Gastrocnemius medialis (tissue), 4 donors: ENCODE measurements at regions not wholly inside any gene's neighbourhood (a gene's known extent, or its start where the extent isn't known, plus 50 kb on each side); places are given as distances from the start of the nearest gene placed in this dataset.

Source experiments
- ATAC-seq, 2 donors: fragments of 150-250 bp; one replicate each; pipeline ENCODE4 v1.9.1; 2016
- DNase-seq, 2 donors: peaks; one replicate each; pipeline ENCODE4 v3.0.0-alpha.2; 2019
- H3K27ac ChIP-seq, 4 donors: fragments of 200-600 bp; sonication (generic); 1 replicate in 1 of 4; 2 replicates in 3 of 4; pipeline ENCODE4 v1.5.1; 2016 to 2018; ENCODE audit warnings: mild to moderate bottlenecking in 2 of 4, moderate library complexity in 1 of 4
- H3K27me3 ChIP-seq, 3 donors: fragments of 200-600 bp; sonication (generic) in 2 of 3; 1 replicate in 1 of 3; 2 replicates in 2 of 3; pipeline versions ENCODE4 v1.5.1 to v1.6.0; 2016 to 2019; ENCODE audit warnings: mild to moderate bottlenecking in 1 of 3, moderate library complexity in 1 of 3
- H3K36me3 ChIP-seq, 2 donors: fragments of 200-600 bp; sonication (generic) in 1 of 2; one replicate each; pipeline ENCODE4 v1.5.1; 2017 to 2018
- H3K4me1 ChIP-seq, 2 donors: fragments of 200-600 bp; sonication (generic) in 1 of 2; one replicate each; pipeline ENCODE4 v1.5.1; 2016 to 2017; ENCODE audit warnings: mild to moderate bottlenecking in 2 of 2
- H3K4me3 ChIP-seq, 4 donors: fragments of 200-600 bp; sonication (generic) in 3 of 4; 1 replicate in 1 of 4; 2 replicates in 3 of 4; pipeline ENCODE4 v1.5.1; 2016 to 2019; ENCODE audit warnings: mild to moderate bottlenecking in 2 of 4
- H3K9me3 ChIP-seq, 3 donors: fragments of 200-600 bp; sonication (generic) in 2 of 3; 1 replicate in 1 of 3; 2 replicates in 2 of 3; pipeline ENCODE4 v1.5.1; 2016 to 2019
- POLR2A ChIP-seq, 2 donors: fragments of 450-650 bp; IDR thresholded peaks; one replicate each; pipeline ENCODE4 v1.6.1; 2017; ENCODE audit warnings: antibody characterized with exemption in 2 of 2, mild to moderate bottlenecking in 2 of 2, moderate library complexity in 2 of 2
- in situ Hi-C, 4 donors: fragments of 200-750 bp; cut with MboI; loops; one replicate each; pipeline versions ENCODE4 v1.15.0 to v1.8.0; 2017; ENCODE audit warnings: low sequenced_read_pairs in 4 of 4
- intact Hi-C: fragments of 100-400 bp; cut with DNase I; formaldehyde crosslinking; loops from one replicate; pipeline ENCODE4 v1.15.1; 2023; ENCODE audit warnings: low total_unique reads
- TF ChIP-seq, protein P1 (sequence below), 5 experiments: fragments of 450-650 bp in 3 of 5; fragments of 200-600 bp in 2 of 5; sonication (generic) in 2 of 5; IDR thresholded peaks in 4 of 5; conservative IDR thresholded peaks in 1 of 5; 1 replicate in 4 of 5; 2 replicates in 1 of 5; pipeline ENCODE4 v1.5.1; 2016 to 2019; ENCODE audit warnings: antibody characterized with exemption in 5 of 5, mild to moderate bottlenecking in 3 of 5, moderate library complexity in 3 of 5

DNA sequence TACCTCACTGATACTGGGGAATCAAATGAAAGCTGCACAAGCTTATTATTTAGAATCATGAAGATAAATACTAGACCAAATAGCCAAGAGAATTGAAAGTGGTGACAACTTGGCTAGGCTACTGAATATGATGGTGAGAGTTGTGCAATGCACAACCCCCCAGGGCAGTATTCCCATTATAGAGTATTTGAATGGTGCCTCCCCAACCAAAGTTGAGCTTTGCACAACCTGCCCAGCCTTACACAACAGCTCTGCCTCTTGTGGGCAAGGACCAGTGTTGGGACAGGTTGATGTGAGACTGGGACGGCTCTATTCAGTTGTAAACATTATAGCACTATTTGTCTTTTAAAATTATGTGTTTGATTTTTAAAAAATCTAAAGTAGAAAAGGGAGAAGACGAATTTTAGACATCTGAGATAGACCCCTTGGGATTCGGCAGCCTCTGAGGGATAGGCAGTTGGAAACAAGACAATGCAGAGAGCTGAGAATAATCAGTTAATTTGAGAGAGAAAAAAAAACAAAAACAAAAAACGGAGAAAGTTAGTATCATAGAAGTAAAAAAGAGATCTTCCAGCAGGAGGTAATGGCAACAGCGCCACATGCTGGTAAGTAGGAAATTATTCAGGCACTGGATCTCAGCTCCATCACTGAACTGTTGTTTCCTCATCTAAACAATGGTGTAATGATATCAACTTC, 91.0 kb upstream of the KCNA3 start:
- no peak overlapping the region for H3K27ac ChIP-seq
- intact Hi-C loops (loop anchor here (1.0 to 5.0 kb wide), 2 partner anchors 135 to 148 kb away; no protein-coding TSS in a partner anchor), in situ Hi-C loops (loop anchor here in 2 of 4 donors (5.0 to 10.0 kb wide), 2 partner anchors 131 to 133 kb away; no protein-coding TSS in a partner anchor)
- H3K27me3 ChIP-seq, result peaks cover 0 to 2% (median 0%) of the 10 kb centered on the region in 3 donors
- no peak for ATAC-seq
- no peaks in the 10 kb centered on the region for H3K36me3 ChIP-seq
- no peaks in the 10 kb centered on the region for H3K4me1 ChIP-seq
- H3K4me3 ChIP-seq, result no peak overlapping the region
- DNase-seq, result no peak
- TF ChIP-seq, protein P1, sequence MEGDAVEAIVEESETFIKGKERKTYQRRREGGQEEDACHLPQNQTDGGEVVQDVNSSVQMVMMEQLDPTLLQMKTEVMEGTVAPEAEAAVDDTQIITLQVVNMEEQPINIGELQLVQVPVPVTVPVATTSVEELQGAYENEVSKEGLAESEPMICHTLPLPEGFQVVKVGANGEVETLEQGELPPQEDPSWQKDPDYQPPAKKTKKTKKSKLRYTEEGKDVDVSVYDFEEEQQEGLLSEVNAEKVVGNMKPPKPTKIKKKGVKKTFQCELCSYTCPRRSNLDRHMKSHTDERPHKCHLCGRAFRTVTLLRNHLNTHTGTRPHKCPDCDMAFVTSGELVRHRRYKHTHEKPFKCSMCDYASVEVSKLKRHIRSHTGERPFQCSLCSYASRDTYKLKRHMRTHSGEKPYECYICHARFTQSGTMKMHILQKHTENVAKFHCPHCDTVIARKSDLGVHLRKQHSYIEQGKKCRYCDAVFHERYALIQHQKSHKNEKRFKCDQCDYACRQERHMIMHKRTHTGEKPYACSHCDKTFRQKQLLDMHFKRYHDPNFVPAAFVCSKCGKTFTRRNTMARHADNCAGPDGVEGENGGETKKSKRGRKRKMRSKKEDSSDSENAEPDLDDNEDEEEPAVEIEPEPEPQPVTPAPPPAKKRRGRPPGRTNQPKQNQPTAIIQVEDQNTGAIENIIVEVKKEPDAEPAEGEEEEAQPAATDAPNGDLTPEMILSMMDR (IDR thresholded peaks at IDR 0.05 in 4 of 5, conservative IDR thresholded peaks at IDR 0.05 in 1 of 5), result peak in 4 of 5 experiments; percentile 34 to 68 (median 55)
- TF ChIP-seq POLR2A (IDR thresholded peaks at IDR 0.05), result no peak
- no peaks in the 10 kb centered on the region for H3K9me3 ChIP-seq

DNA sequence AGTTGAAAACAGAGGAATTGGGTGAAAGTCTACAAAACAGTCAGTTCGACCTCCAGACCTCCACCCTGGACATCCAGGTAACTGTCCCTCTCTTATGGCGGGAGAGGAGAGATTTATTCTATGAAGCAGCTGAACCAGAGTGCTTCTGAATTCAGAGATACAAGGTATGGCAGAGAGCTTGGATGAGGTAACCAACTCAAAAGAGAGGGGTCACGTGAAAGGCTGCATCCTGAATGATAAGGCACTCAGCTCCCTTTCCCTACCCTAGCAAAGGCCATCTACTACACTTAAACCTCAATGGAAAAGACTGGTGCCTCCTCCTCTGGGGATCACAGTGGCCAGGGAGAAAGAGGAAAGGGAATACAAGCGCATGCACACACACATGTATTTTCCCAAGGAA, 88.4 kb upstream of the KCNA3 start:
- TF ChIP-seq, protein P1 (IDR thresholded peaks at IDR 0.05 in 4 of 5, conservative IDR thresholded peaks at IDR 0.05 in 1 of 5), result no peak
- TF ChIP-seq POLR2A (IDR thresholded peaks at IDR 0.05), result no peak
- no peak overlapping the region for H3K4me3 ChIP-seq
- intact Hi-C loops, result no loop called here
- H3K27ac ChIP-seq, result no peak overlapping the region
- no peaks in the 10 kb centered on the region for H3K4me1 ChIP-seq
- H3K27me3 ChIP-seq, result no peaks in the 10 kb centered on the region
- in situ Hi-C loops, result loop anchor here in 1 of 4 donors (10.0 kb wide), 1 partner anchor 128 kb away; no protein-coding TSS in a partner anchor
- H3K9me3 ChIP-seq, result no peaks in the 10 kb centered on the region
- DNase-seq (no peak), ATAC-seq (no peak)
- H3K36me3 ChIP-seq, result no peaks in the 10 kb centered on the region

DNA sequence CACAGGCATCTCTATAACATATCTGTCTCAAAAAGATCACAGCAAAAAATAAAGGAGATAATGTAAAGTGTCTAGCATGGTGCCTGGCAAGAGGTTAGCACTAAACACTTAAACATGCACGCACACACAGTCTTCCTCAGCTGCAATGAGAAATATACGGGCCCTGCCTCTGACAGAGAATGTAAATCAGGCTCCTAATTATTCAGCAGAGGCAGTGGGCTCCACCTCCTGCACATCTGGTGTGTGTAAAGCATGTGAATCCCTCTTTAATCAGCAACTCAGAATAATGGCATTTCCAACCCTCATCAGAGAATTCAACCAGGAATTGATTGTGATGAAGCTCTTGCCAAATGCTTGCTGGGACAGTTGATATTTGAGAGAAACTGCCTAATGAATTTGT, 85.6 kb upstream of the KCNA3 start:
- in situ Hi-C loops, result loop anchor here in 1 of 4 donors (10.0 kb wide), 1 partner anchor 126 kb away; no protein-coding TSS in a partner anchor
- no peak for DNase-seq
- no peaks in the 10 kb centered on the region for H3K9me3 ChIP-seq

DNA sequence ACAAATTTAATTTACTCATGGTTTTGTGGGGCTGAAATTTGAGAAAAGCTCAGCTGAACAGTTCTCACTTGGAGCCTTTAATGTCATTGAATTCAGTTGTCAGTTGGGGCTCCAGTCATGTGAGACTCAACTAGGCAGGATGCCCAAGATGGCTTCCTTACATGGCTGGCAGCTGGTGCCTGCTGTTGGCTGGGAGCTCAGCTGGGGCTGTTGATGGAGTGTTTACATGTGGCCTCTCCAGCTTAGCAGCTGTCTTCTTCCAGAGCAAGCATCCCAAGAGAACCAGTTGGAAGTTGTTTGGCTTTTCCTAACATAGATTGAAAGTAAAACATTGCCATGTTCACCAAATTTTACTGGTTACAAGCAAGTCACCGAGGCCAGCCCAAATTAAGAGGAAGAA, 81.8 kb upstream of the KCNA3 start:
- intact Hi-C loops, result no loop called here
- peak; percentile 62 to 79 for ATAC-seq
- in situ Hi-C loops, result no loop called here

More for the DNA sequence above, 85.6 kb upstream of the KCNA3 start:
- intact Hi-C loops, result no loop called here
- Histone ChIP-seq H3K4me3 (no peak overlapping the region), H3K27ac (no peak overlapping the region), H3K4me1 (no peaks in the 10 kb centered on the region), H3K36me3 (no peaks in the 10 kb centered on the region), H3K27me3 (no peaks in the 10 kb centered on the region)
- ATAC-seq, result no peak
- no peak for TF ChIP-seq POLR2A (IDR thresholded peaks at IDR 0.05)
- TF ChIP-seq, protein P1 (IDR thresholded peaks at IDR 0.05 in 4 of 5, conservative IDR thresholded peaks at IDR 0.05 in 1 of 5), result no peak

More for the DNA sequence above, 81.8 kb upstream of the KCNA3 start:
- Histone ChIP-seq H3K4me3 (no peak overlapping the region), H3K27me3 (no peaks in the 10 kb centered on the region), H3K27ac (no peak overlapping the region), H3K36me3 (no peaks in the 10 kb centered on the region), H3K4me1 (no peaks in the 10 kb centered on the region), H3K9me3 (no peaks in the 10 kb centered on the region)
- peak; percentile 38 to 44 for DNase-seq
- TF ChIP-seq, protein P1 (IDR thresholded peaks at IDR 0.05 in 4 of 5, conservative IDR thresholded peaks at IDR 0.05 in 1 of 5), result no peak
